NB4 (cell line): ENCODE measurements at regions not wholly inside any gene's neighbourhood (a gene's known extent, or its start where the extent isn't known, plus 50 kb on each side); places are given as distances from the start of the nearest gene placed in this dataset.

Source experiments
- MYC ChIP-seq: IDR thresholded peaks from 2 replicates; pipeline ENCODE4 v1.6.1; 2011; ENCODE audit warnings: low read depth, low read length
- POLR2A ChIP-seq: IDR thresholded peaks from 2 replicates; pipeline ENCODE4 v1.6.1; 2011; ENCODE audit warnings: mild to moderate bottlenecking; ENCODE audit not compliant: insufficient read length; ENCODE audit errors: extremely low read depth
- TF ChIP-seq, protein P1 (sequence below): IDR thresholded peaks from one replicate; pipeline ENCODE4 v1.5.1; 2012; ENCODE audit warnings: low read depth, low read length
- TF ChIP-seq, protein P2 (sequence below): IDR thresholded peaks from 2 replicates; pipeline ENCODE4 v1.6.1; 2011; ENCODE audit warnings: low read depth, low read length

GRCh38 chr2:163324677-163325076 is 411.1 kb downstream of the FIGN start:
- TF ChIP-seq, protein P1, sequence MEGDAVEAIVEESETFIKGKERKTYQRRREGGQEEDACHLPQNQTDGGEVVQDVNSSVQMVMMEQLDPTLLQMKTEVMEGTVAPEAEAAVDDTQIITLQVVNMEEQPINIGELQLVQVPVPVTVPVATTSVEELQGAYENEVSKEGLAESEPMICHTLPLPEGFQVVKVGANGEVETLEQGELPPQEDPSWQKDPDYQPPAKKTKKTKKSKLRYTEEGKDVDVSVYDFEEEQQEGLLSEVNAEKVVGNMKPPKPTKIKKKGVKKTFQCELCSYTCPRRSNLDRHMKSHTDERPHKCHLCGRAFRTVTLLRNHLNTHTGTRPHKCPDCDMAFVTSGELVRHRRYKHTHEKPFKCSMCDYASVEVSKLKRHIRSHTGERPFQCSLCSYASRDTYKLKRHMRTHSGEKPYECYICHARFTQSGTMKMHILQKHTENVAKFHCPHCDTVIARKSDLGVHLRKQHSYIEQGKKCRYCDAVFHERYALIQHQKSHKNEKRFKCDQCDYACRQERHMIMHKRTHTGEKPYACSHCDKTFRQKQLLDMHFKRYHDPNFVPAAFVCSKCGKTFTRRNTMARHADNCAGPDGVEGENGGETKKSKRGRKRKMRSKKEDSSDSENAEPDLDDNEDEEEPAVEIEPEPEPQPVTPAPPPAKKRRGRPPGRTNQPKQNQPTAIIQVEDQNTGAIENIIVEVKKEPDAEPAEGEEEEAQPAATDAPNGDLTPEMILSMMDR: no peak
- TF ChIP-seq POLR2A (no peak), MYC (no peak)
- TF ChIP-seq, protein P2, sequence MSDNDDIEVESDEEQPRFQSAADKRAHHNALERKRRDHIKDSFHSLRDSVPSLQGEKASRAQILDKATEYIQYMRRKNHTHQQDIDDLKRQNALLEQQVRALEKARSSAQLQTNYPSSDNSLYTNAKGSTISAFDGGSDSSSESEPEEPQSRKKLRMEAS: no peak
